Limb (tissue), 2 donors: ENCODE measurements at regions not wholly inside any gene's neighbourhood (a gene's known extent, or its start where the extent isn't known, plus 50 kb on each side); places are given as distances from the start of the nearest gene placed in this dataset.

Experiments used
- DNase-seq, 2 donors: peaks; one replicate each; pipeline ENCODE4 v3.0.0-alpha.2; 2016; ENCODE audit errors: extremely low spot score in 2 of 2

DNA sequence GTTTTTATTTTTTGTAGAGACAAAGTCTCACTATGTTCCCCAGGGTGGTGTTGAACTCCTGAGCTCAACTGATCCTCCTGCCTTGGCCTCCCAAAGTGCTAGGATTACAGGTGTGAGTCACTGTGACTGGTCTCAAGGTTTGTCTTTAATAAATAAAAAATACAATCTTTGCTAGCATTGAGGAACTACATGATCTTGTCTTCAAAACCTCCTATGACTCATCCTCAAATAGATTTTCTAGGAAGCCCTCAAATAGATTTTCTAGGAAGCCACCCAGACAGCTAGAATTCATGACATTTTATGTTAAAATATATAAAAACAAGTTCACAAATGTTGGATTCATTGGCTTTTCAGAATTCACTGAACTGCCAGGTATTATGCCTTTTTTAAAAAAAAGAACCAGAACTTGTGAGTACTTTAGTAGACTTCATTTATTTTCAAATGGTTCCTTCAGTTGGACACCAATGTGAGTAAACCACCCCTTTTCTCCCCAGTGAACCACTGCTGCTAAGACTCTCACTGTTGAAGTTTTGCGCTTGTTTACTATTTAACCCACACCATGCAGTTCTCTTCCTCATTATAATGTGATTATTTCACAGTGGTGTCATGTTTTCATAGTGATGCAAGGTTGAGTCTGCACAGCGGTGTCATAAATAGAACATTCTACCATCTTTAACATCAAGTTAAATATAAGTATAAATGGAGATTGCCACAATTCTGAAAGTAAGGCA is 303.9 kb downstream of the CASP12 start:
- DNase-seq, result no peak

DNA sequence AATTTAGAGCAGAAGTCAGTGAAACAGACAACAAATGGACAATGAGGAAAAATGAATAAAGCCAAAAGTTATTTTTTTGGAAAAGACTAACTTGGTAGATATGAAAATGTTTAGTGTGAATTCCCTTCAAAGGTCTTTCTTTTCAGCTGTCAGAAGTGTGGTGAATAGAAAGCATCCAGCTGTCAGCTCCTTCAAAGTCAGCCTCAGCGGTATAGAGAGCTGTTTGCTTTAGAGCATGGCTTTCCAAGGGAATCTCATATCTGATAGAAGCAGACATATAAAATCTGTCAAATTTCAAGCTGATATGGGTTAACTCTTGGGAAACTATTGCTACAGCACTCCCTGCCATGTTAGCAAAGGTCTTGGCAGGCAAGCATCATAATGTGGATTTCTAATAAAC is 309.3 kb downstream of the CASP12 start:
- DNase-seq, result no peak

- DNase-seq, result no peak
Observed at GRCh38 chr11:104588446-104588845, 309.8 kb downstream of the CASP12 start.

- no peak for DNase-seq
Observed at GRCh38 chr11:104584823-104585222, 313.4 kb downstream of the CASP12 start.

- peak in 1 of 2 donors; percentile 20 for DNase-seq
Observed at GRCh38 chr11:104583857-104584256, 314.4 kb downstream of the CASP12 start.

DNA sequence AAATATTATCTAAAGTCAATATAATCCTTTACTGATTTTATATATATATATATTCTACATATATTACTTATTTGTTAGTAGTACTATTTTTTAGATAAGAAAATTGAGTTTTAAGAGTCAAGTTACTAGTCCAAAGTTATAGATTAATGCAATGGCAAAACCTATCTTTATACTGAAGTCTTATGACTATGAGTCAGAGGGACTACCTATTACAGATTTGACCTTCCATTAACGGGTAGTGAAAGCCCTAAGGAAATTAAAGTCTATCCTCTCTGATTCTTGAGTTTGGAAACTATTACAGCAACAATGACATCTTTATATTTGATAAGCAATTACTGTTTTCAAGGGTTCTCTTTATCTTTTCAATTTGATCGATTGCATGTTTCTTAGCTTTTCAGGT is 315.8 kb downstream of the CASP12 start:
- no peak for DNase-seq

- DNase-seq, result no peak
Observed at GRCh38 chr11:104581246-104581980, 316.8 kb downstream of the CASP12 start.

DNA sequence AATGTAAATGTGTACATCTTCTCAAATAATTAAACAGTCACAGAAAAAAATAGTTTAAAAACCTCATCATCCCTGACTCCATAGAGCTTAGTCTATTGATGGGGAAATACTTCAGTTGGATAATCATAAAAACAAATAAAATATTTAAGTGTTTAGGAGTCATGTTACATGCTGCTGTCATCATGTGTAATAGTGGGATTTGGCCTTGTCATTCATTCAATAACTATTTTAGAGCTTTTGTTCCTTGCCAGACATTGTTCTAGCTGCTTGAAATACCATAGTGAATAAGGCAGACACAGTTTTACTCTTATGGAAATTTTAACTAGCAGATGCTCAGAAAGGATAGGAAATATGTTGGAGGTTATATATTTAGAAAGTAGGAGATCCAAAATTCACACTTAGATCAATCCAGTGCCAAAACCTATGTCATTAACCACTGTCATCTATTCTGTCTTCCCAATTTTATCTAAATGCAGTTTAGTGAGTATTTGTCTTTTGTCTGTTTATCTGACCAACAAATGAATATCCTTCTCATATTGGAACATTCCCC is 324.7 kb downstream of the CASP12 start:
- peak in 1 of 2 donors; percentile 26 for DNase-seq

DNA sequence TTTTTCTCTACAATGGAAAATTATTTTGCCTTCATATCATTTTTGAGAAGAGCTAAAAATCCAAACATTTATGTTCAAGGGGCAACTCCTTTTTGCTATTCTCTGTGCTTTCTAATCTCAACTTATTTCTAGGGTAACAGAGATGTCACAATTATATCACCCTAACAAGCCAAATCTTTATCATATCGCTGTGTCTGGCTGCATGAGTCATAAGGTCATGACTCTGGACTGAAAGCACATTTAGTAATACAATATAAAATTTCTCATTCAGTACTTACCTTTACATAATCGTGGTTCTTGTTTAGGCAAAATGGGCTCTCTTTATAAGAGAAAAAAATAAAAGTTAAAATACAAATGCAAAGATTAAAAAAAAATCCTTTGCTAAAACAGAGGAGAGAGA is 326.0 kb downstream of the CASP12 start:
- DNase-seq, result no peak

- DNase-seq, result no peak
Observed at GRCh38 chr11:104570078-104570701, 328.1 kb downstream of the CASP12 start.

DNA sequence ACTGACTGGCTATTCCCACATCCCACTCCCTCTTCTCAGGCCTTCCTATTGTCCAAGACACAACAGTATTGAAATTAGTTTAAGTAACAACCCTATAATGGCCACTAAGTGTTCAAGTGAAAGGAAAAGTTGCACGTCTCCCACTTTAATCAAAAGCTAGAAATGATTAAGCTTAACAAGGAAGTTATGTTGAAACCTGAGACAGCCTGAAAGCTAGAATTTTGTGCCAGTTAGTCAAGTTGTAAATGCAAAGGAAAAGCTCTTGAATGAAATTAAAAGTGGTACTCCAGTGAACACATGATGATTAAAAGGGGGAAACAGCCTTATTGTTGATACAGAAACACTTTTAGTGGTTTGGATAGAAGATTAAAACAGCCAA is 332.7 kb downstream of the CASP12 start:
- no peak for DNase-seq

GRCh38 chr11:104564921-104565582 is 333.2 kb downstream of the CASP12 start:
- DNase-seq, result no peak

DNA sequence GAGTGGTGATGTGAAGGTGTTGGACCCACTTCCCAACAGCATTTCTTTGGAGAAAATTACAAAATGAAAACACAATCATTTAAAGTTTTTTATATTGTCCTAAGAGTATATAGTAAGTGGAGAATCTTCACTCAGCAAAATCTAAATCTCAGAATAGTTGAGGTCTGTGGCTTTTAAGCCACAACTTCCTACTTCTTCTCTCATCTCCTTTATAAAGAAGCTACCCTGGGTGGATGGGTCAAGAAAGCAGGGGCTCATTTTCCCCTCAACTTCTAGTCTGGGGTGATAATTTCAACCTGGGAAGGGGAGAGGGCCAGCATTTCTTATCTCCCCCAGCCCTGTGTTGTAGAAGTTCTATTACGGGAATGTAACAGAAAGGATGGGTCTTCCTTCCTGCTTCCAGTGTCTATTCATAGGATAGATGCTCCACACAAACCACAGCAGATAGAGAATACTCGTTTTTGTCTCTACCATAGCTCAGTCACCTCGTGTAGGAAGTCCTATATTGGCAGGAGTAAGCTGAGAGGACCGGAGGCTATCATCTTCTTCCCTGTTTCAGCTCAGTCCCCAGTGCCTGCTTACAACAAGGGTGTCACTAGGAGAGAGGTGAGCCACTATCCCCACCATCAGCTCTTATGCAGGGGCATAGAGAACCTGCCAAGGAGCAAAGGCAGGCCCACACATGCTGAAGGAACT is 341.5 kb downstream of the CASP12 start:
- DNase-seq, result no peak

- DNase-seq, result no peak
Observed at GRCh38 chr11:104549019-104549418, 349.2 kb downstream of the CASP12 start.

- no peak for DNase-seq
Observed at GRCh38 chr11:104547996-104548661, 350.1 kb downstream of the CASP12 start.

GRCh38 chr11:104546501-104546900 is 351.8 kb downstream of the CASP12 start:
- DNase-seq, result no peak

- no peak for DNase-seq
Observed at GRCh38 chr11:104541701-104542100, 356.6 kb downstream of the CASP12 start.

DNA sequence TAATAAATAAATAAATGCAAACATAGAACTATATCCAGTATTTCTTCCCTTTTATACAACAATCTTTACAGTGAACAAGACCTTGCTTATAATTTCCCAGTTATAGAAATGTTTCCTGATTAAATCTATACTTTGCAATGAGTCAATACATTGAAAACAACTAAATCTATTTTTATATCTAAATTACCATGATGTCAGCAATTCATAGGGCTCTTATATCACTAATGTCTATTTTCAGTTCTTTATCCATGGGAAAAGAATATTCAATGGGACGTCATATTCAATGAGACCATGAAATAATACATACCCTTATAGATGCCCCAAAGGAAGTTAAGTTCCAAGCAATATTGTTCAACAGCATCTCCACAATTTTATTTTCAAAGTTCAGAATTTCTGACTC is 359.9 kb downstream of the CASP12 start:
- no peak for DNase-seq

GRCh38 chr11:104534278-104534677 is 364.0 kb downstream of the CASP12 start:
- DNase-seq, result no peak

- DNase-seq, result no peak
Observed at GRCh38 chr11:104531894-104532293, 366.4 kb downstream of the CASP12 start.

GRCh38 chr11:104531075-104531474 is 367.1 kb upstream of the PDGFD start:
- no peak for DNase-seq
